ENCODE measurements at regions not wholly inside any gene's neighbourhood (a gene's known extent, or its start where the extent isn't known, plus 50 kb on each side); places are given as distances from the start of the nearest gene placed in this dataset.

DNA sequence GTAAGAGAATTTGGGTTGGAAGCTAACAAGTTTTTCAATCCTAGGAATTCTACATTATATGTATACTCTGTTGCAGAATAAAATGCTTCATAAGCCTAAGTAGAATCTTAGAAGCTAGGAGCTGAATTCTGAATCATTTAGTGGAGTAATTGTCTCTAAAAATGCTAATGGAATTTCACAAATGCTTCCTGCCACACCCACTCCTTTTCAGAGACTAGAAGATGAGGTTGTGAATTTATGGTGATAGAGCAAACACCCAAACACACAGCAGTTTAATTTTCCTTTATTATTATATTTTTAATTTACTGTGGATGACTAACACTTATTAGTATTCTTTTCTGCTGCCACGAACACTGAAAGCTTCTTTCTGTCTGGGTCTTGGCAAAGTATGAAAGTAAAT lies 208.0 kb upstream of the PDE4D start:
- no peak overlapping the region for H2BK120ac ChIP-seq (ENCODE audit: low read depth, low read length)
- WGBS, 2 experiments (ENCODE audit: extremely low coverage in 2 of 2, insufficient read length in 1 of 2) = no CpG with 5 or more reads among the region's 1 CpG
- no peaks in the 10 kb centered on the region for H3K27me3 ChIP-seq (ENCODE audit: control insufficient read depth, insufficient read depth, low read length)
- no peak overlapping the region for H4K91ac ChIP-seq (ENCODE audit: insufficient read depth, low read depth, low read length)
- dilution Hi-C loops (cut with HindIII; ENCODE audit: low sequenced_read_pairs, unreplicated experiment) (no loop called here), intact Hi-C loops (cut with micrococcal nuclease) (no loop called here), in situ Hi-C loops (cut with MboI; ENCODE audit: low sequenced_read_pairs) (no loop called here)
- no peak overlapping the region for H3K23ac ChIP-seq (ENCODE audit: low read depth, low read length)
- ChIA-PET CTCF (no interaction called here), POLR2A (ENCODE audit: unreplicated experiment) (no interaction called here)
- H2BK5ac ChIP-seq (ENCODE audit: low read depth, low read length, poor library complexity, severe bottlenecking) = no peak overlapping the region
- H2AK5ac ChIP-seq (ENCODE audit: low read depth, low read length) = no peak overlapping the region
- H4K20me1 ChIP-seq (ENCODE audit: insufficient read depth, low read length) = no peaks in the 10 kb centered on the region
- no peak overlapping the region for H3K4me2 ChIP-seq (ENCODE audit: low read depth, low read length)
- H3K36me3 ChIP-seq (ENCODE audit: control insufficient read depth, insufficient read depth, low read length) = no peaks in the 10 kb centered on the region
- no peak overlapping the region for H2AK9ac ChIP-seq (replicated peaks; ENCODE audit: low read depth, low read length, poor library complexity)
- no peak overlapping the region for H3K27ac ChIP-seq (ENCODE audit: insufficient read depth, low read length)
- H3K14ac ChIP-seq (replicated peaks; ENCODE audit: low read depth, low read length) = no peak overlapping the region
- H2AFZ ChIP-seq (replicated peaks; ENCODE audit: low read length, poor library complexity) = no peak overlapping the region
- H3K9me1 ChIP-seq (ENCODE audit: insufficient read depth, low read length) = no peaks in the 10 kb centered on the region
- ATAC-seq (ENCODE audit: low read depth) = no peak
- BruUV-seq (replicated peaks) = no TSS peak
- no peak for TF ChIP-seq SMC3 (IDR thresholded peaks at IDR 0.05; ENCODE audit: low read depth, low read length)
- TF ChIP-seq BHLHE40 (IDR thresholded peaks at IDR 0.05; ENCODE audit: low read depth, low read length) = no peak
- no peak for TF ChIP-seq CHD1 (IDR thresholded peaks at IDR 0.05; ENCODE audit: low read depth, low read length)
- no peak for TF ChIP-seq FOS (IDR thresholded peaks at IDR 0.05; ENCODE audit: low read depth, low read length)
- TF ChIP-seq MXI1 (IDR thresholded peaks at IDR 0.05; ENCODE audit: borderline replicate concordance, low read depth, low read length) = no peak
- no peak for TF ChIP-seq MAFK (IDR thresholded peaks at IDR 0.05; ENCODE audit: low read depth, low read length)
- TF ChIP-seq POLR2A (IDR thresholded peaks at IDR 0.05; ENCODE audit: low read depth, low read length) = no peak
- TF ChIP-seq RCOR1 (IDR thresholded peaks at IDR 0.05; ENCODE audit: insufficient replicate concordance, low read length) = no peak
- TF ChIP-seq, protein P1, sequence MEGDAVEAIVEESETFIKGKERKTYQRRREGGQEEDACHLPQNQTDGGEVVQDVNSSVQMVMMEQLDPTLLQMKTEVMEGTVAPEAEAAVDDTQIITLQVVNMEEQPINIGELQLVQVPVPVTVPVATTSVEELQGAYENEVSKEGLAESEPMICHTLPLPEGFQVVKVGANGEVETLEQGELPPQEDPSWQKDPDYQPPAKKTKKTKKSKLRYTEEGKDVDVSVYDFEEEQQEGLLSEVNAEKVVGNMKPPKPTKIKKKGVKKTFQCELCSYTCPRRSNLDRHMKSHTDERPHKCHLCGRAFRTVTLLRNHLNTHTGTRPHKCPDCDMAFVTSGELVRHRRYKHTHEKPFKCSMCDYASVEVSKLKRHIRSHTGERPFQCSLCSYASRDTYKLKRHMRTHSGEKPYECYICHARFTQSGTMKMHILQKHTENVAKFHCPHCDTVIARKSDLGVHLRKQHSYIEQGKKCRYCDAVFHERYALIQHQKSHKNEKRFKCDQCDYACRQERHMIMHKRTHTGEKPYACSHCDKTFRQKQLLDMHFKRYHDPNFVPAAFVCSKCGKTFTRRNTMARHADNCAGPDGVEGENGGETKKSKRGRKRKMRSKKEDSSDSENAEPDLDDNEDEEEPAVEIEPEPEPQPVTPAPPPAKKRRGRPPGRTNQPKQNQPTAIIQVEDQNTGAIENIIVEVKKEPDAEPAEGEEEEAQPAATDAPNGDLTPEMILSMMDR (conservative IDR thresholded peaks at IDR 0.05; ENCODE audit: low read depth, low read length) = no peak
- no peak for TF ChIP-seq NFE2L2 (IDR thresholded peaks at IDR 0.05; ENCODE audit: low read depth, low read length)
- no peak overlapping the region for H3K4me3 ChIP-seq (ENCODE audit: insufficient read depth, low read depth, low read length)
- H3K9me3 ChIP-seq (ENCODE audit: control insufficient read depth, insufficient read depth, low read length) = no peaks in the 10 kb centered on the region
- H4K5ac ChIP-seq (ENCODE audit: low read depth, low read length) = no peak overlapping the region
- no peaks in the 10 kb centered on the region for H3K79me1 ChIP-seq (ENCODE audit: low read depth in 1 of 2, low read length in 2 of 2)
- H4K8ac ChIP-seq (ENCODE audit: low read depth in 2 of 2, low read length in 2 of 2) = no peak overlapping the region
- H3K4me1 ChIP-seq (ENCODE audit: control insufficient read depth, insufficient read depth, low read length) = no peaks in the 10 kb centered on the region
- no peak overlapping the region for H3K4ac ChIP-seq (ENCODE audit: low read depth, low read length)
- H2BK15ac ChIP-seq (ENCODE audit: low read depth, low read length) = no peak overlapping the region
- no peak overlapping the region for H3K18ac ChIP-seq (ENCODE audit: low read depth, low read length)
- no peak overlapping the region for H2BK20ac ChIP-seq (ENCODE audit: low read depth, low read length)
- H3K56ac ChIP-seq (ENCODE audit: extremely low read depth, insufficient read depth, low read length) = no peak overlapping the region
- H3K9ac ChIP-seq (ENCODE audit: low read depth, low read length) = no peak overlapping the region
- DNase-seq = no peak
